ENCODE measurements at regions not wholly inside any gene's neighbourhood (a gene's known extent, or its start where the extent isn't known, plus 50 kb on each side); places are given as distances from the start of the nearest gene placed in this dataset.

- Histone ChIP-seq H2AFZ (no peak overlapping the region), H3K4me1 (replicated peaks; ENCODE audit: insufficient read depth) (no peaks in the 10 kb centered on the region)
- intact Hi-C loops (cut with micrococcal nuclease; ENCODE audit: unreplicated experiment) = no loop called here
Measured at GRCh38 chr3:11917051-11917450, 70.4 kb upstream of the TAMM41 start.

DNA sequence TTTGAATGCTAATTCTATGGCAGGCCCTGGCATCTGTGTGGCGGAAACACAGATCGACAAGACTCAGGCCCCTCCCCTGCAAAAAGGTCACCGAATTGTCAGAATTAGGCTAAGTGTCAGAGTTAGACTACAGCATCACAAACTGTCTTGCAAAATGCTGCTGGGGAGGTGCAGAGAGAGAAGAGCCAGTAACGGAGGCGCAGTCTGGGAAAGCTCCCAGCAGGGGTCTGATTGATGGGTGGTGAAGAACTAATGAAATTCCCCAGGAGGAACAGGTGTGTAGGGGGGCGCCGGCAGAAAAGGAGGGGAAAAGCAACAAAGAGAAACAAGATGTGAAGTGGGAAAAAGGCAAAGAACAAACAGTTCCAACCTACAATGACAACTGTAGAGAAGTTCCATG lies 72.7 kb upstream of the TAMM41 start:
- no peak overlapping the region for H3K4me2 ChIP-seq
- DNase-seq = no peak
- H3K4me3 ChIP-seq = no peak overlapping the region
- POLR2A ChIA-PET (ENCODE audit: unreplicated experiment) = no interaction called here
- H3K27me3 ChIP-seq (ENCODE audit: insufficient read depth, low read depth) = peaks cover 100% of the 10 kb centered on the region
- intact Hi-C loops (cut with micrococcal nuclease; ENCODE audit: unreplicated experiment) = no loop called here
- TF ChIP-seq, protein P1, sequence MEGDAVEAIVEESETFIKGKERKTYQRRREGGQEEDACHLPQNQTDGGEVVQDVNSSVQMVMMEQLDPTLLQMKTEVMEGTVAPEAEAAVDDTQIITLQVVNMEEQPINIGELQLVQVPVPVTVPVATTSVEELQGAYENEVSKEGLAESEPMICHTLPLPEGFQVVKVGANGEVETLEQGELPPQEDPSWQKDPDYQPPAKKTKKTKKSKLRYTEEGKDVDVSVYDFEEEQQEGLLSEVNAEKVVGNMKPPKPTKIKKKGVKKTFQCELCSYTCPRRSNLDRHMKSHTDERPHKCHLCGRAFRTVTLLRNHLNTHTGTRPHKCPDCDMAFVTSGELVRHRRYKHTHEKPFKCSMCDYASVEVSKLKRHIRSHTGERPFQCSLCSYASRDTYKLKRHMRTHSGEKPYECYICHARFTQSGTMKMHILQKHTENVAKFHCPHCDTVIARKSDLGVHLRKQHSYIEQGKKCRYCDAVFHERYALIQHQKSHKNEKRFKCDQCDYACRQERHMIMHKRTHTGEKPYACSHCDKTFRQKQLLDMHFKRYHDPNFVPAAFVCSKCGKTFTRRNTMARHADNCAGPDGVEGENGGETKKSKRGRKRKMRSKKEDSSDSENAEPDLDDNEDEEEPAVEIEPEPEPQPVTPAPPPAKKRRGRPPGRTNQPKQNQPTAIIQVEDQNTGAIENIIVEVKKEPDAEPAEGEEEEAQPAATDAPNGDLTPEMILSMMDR (conservative IDR thresholded peaks at IDR 0.05) = no peak
- no peak for TF ChIP-seq EZH2 (IDR thresholded peaks at IDR 0.05; ENCODE audit: low read depth)
- CTCF ChIA-PET = no interaction called here
- no peaks in the 10 kb centered on the region for H3K9me2 ChIP-seq (ENCODE audit: insufficient read depth)
- no peaks in the 10 kb centered on the region for H3K79me2 ChIP-seq (ENCODE audit: low read depth)
- no peak overlapping the region for H2AFZ ChIP-seq
- BruUV-seq (replicated peaks) = no TSS peak
- no peaks in the 10 kb centered on the region for H3K4me1 ChIP-seq (replicated peaks; ENCODE audit: insufficient read depth)
- no peaks in the 10 kb centered on the region for H3K9me3 ChIP-seq (ENCODE audit: insufficient read depth, low read depth)
- H3K36me3 ChIP-seq (ENCODE audit: low read depth) = no peaks in the 10 kb centered on the region
- no peaks in the 10 kb centered on the region for H4K20me1 ChIP-seq (ENCODE audit: insufficient read depth)
- no peaks in the 10 kb centered on the region for H3F3A ChIP-seq (ENCODE audit: insufficient read depth, low read depth)
- no peak overlapping the region for H3K27ac ChIP-seq

More at GRCh38 chr3:11917051-11917450, 70.4 kb upstream of the TAMM41 start:
- Histone ChIP-seq H3F3A (ENCODE audit: insufficient read depth, low read depth) (no peaks in the 10 kb centered on the region), H3K4me3 (no peak overlapping the region), H3K27ac (no peak overlapping the region), H3K79me2 (ENCODE audit: low read depth) (no peaks in the 10 kb centered on the region), H3K9me2 (ENCODE audit: insufficient read depth) (no peaks in the 10 kb centered on the region), H4K20me1 (ENCODE audit: insufficient read depth) (no peaks in the 10 kb centered on the region), H3K36me3 (ENCODE audit: low read depth) (no peaks in the 10 kb centered on the region), H3K9me3 (ENCODE audit: insufficient read depth, low read depth) (no peaks in the 10 kb centered on the region), H3K4me2 (no peak overlapping the region), H3K27me3 (ENCODE audit: insufficient read depth, low read depth) (peaks cover 100% of the 10 kb centered on the region)
- ChIA-PET CTCF (no interaction called here), POLR2A (ENCODE audit: unreplicated experiment) (no interaction called here)
- BruUV-seq (replicated peaks) = no TSS peak
- DNase-seq = no peak
- no peak for TF ChIP-seq EZH2 (IDR thresholded peaks at IDR 0.05; ENCODE audit: low read depth)
- TF ChIP-seq, protein P1 (conservative IDR thresholded peaks at IDR 0.05) = no peak

- intact Hi-C loops (cut with micrococcal nuclease; ENCODE audit: unreplicated experiment) = no loop called here
- CTCF ChIA-PET = no interaction called here
- Histone ChIP-seq H2AFZ (no peak overlapping the region), H3K4me2 (no peak overlapping the region), H3K27ac (no peak overlapping the region), H4K20me1 (ENCODE audit: insufficient read depth) (no peaks in the 10 kb centered on the region), H3F3A (ENCODE audit: insufficient read depth, low read depth) (no peaks in the 10 kb centered on the region), H3K27me3 (ENCODE audit: insufficient read depth, low read depth) (peaks cover 100% of the 10 kb centered on the region), H3K4me3 (no peak overlapping the region), H3K9me3 (ENCODE audit: insufficient read depth, low read depth) (no peaks in the 10 kb centered on the region), H3K36me3 (ENCODE audit: low read depth) (no peaks in the 10 kb centered on the region), H3K4me1 (replicated peaks; ENCODE audit: insufficient read depth) (no peaks in the 10 kb centered on the region), H3K79me2 (ENCODE audit: low read depth) (no peaks in the 10 kb centered on the region), H3K9me2 (ENCODE audit: insufficient read depth) (no peaks in the 10 kb centered on the region; the same call in 1 of the 2 replicates)
- TF ChIP-seq, protein P1 (conservative IDR thresholded peaks at IDR 0.05) = no peak
- TF ChIP-seq EZH2 (IDR thresholded peaks at IDR 0.05; ENCODE audit: low read depth) = no peak
- DNase-seq = no peak
- no TSS peak for BruUV-seq (replicated peaks)
- POLR2A ChIA-PET (ENCODE audit: unreplicated experiment) = no interaction called here
Measured at GRCh38 chr3:11924518-11924917, 77.8 kb upstream of the TAMM41 start.

Data from PC-9 (cell line).